ENCODE measurements at regions not wholly inside any gene's neighbourhood (a gene's known extent, or its start where the extent isn't known, plus 50 kb on each side); places are given as distances from the start of the nearest gene placed in this dataset.
"Not testable (repeated sequence)": the region's sequence is repeated elsewhere in the genome, so short reads cannot be mapped to it uniquely, and the experiment has no call there.

GRCh38 chr17:33952425-33952824 is 302.7 kb upstream of the CCL2 start:
- Histone ChIP-seq H3K4me3 (ENCODE audit: low read length) (no peak overlapping the region), H3K36me3 (ENCODE audit: insufficient read depth, low read length) (no peaks in the 10 kb centered on the region), H3K9ac (ENCODE audit: low read depth, low read length) (no peak overlapping the region), H3K4me1 (ENCODE audit: insufficient read depth, low read length) (no peaks in the 10 kb centered on the region), H3K27ac (ENCODE audit: low read depth, low read length) (no peak overlapping the region), H3K9me3 (ENCODE audit: insufficient read depth, low read depth, low read length) (no peaks in the 10 kb centered on the region), H3K27me3 (ENCODE audit: insufficient read depth, low read length) (no peaks in the 10 kb centered on the region)
- 94% methylated on average over 1 of the region's 1 CpG for WGBS

- WGBS, result 95% methylated on average over 3 of the region's 3 CpGs
- Histone ChIP-seq H3K4me1 (ENCODE audit: insufficient read depth, low read length) (no peaks in the 10 kb centered on the region), H3K27me3 (ENCODE audit: insufficient read depth, low read length) (no peaks in the 10 kb centered on the region), H3K9ac (ENCODE audit: low read depth, low read length) (no peak overlapping the region), H3K27ac (ENCODE audit: low read depth, low read length) (no peak overlapping the region), H3K9me3 (ENCODE audit: insufficient read depth, low read depth, low read length) (peaks cover 8% of the 10 kb centered on the region; the same call in 1 of the 2 replicates), H3K36me3 (ENCODE audit: insufficient read depth, low read length) (no peaks in the 10 kb centered on the region), H3K4me3 (ENCODE audit: low read length) (no peak overlapping the region)
These were observed 300.5 kb upstream of the CCL2 start for GRCh38 chr17:33954597-33954996.

- WGBS, result 50% methylated on average over 2 of the region's 2 CpGs
- Histone ChIP-seq H3K9ac (ENCODE audit: low read depth, low read length) (no peak overlapping the region), H3K4me1 (ENCODE audit: insufficient read depth, low read length) (no peaks in the 10 kb centered on the region), H3K36me3 (ENCODE audit: insufficient read depth, low read length) (no peaks in the 10 kb centered on the region), H3K9me3 (ENCODE audit: insufficient read depth, low read depth, low read length) (peaks cover 10% of the 10 kb centered on the region; the same call in 1 of the 2 replicates), H3K4me3 (ENCODE audit: low read length) (no peak overlapping the region), H3K27ac (ENCODE audit: low read depth, low read length) (no peak overlapping the region), H3K27me3 (ENCODE audit: insufficient read depth, low read length) (no peaks in the 10 kb centered on the region)
These were observed 299.6 kb upstream of the CCL2 start for GRCh38 chr17:33955461-33955860.

GRCh38 chr17:33959098-33959497 is 296.0 kb upstream of the CCL2 start:
- H3K27ac ChIP-seq (ENCODE audit: low read depth, low read length); H3K27me3 ChIP-seq (ENCODE audit: insufficient read depth, low read length); H3K4me1 ChIP-seq (ENCODE audit: insufficient read depth, low read length); H3K4me3 ChIP-seq (ENCODE audit: low read length); H3K36me3 ChIP-seq (ENCODE audit: insufficient read depth, low read length); H3K9ac ChIP-seq (ENCODE audit: low read depth, low read length): not testable (repeated sequence)
- H3K9me3 ChIP-seq (ENCODE audit: insufficient read depth, low read depth, low read length), result peaks cover 10% of the 10 kb centered on the region; the same call in 1 of the 2 replicates

- Histone ChIP-seq H3K9ac (ENCODE audit: low read depth, low read length) (no peak overlapping the region), H3K36me3 (ENCODE audit: insufficient read depth, low read length) (no peaks in the 10 kb centered on the region)
These were observed 292.0 kb upstream of the CCL2 start for GRCh38 chr17:33962857-33963655.

GRCh38 chr17:33964344-33964979 is 290.6 kb upstream of the CCL2 start:
- H3K36me3 ChIP-seq (ENCODE audit: insufficient read depth, low read length), result no peaks in the 10 kb centered on the region
- WGBS, result 86% methylated on average over 5 of the region's 5 CpGs
- H3K4me1 ChIP-seq (ENCODE audit: insufficient read depth, low read length), result 0 out of 2 replicates have a peak, but pooled peaks cover 6% of the 10 kb centered on the region
- H3K9me3 ChIP-seq (ENCODE audit: insufficient read depth, low read depth, low read length), result 0 out of 2 replicates have a peak, but pooled peaks cover 4% of the 10 kb centered on the region
- no peak overlapping the region for H3K4me3 ChIP-seq (ENCODE audit: low read length)
- no peaks in the 10 kb centered on the region for H3K27me3 ChIP-seq (ENCODE audit: insufficient read depth, low read length)
- H3K9ac ChIP-seq (ENCODE audit: low read depth, low read length), result no peak overlapping the region
- H3K27ac ChIP-seq (ENCODE audit: low read depth, low read length), result no peak overlapping the region

More at GRCh38 chr17:33962857-33963655, 292.0 kb upstream of the CCL2 start:
- no peak overlapping the region for H3K4me3 ChIP-seq (ENCODE audit: low read length)
- H3K27me3 ChIP-seq (ENCODE audit: insufficient read depth, low read length), result no peaks in the 10 kb centered on the region
- 93% methylated on average over 6 of the region's 7 CpGs for WGBS
- H3K4me1 ChIP-seq (ENCODE audit: insufficient read depth, low read length), result 0 out of 2 replicates have a peak, but pooled peaks cover 1% of the 10 kb centered on the region
- H3K9me3 ChIP-seq (ENCODE audit: insufficient read depth, low read depth, low read length), result peaks cover 10% of the 10 kb centered on the region; the same call in 1 of the 2 replicates
- no peak overlapping the region for H3K27ac ChIP-seq (ENCODE audit: low read depth, low read length)

GRCh38 chr17:33966410-33967059 is 288.6 kb upstream of the CCL2 start:
- Histone ChIP-seq H3K9ac (ENCODE audit: low read depth, low read length) (no peak overlapping the region), H3K4me3 (ENCODE audit: low read length) (no peak overlapping the region), H3K9me3 (ENCODE audit: insufficient read depth, low read depth, low read length) (no peaks in the 10 kb centered on the region), H3K27me3 (ENCODE audit: insufficient read depth, low read length) (no peaks in the 10 kb centered on the region), H3K36me3 (ENCODE audit: insufficient read depth, low read length) (no peaks in the 10 kb centered on the region), H3K27ac (ENCODE audit: low read depth, low read length) (no peak overlapping the region), H3K4me1 (ENCODE audit: insufficient read depth, low read length) (0 out of 2 replicates have a peak, but pooled peaks cover 6% of the 10 kb centered on the region)
- 97% methylated on average over 9 of the region's 9 CpGs for WGBS

- Histone ChIP-seq H3K4me3 (ENCODE audit: low read length) (no peak overlapping the region), H3K4me1 (ENCODE audit: insufficient read depth, low read length) (0 out of 2 replicates have a peak, but pooled peaks cover 6% of the 10 kb centered on the region), H3K9me3 (ENCODE audit: insufficient read depth, low read depth, low read length) (no peaks in the 10 kb centered on the region), H3K27ac (ENCODE audit: low read depth, low read length) (no peak overlapping the region), H3K9ac (ENCODE audit: low read depth, low read length) (no peak overlapping the region), H3K36me3 (ENCODE audit: insufficient read depth, low read length) (no peaks in the 10 kb centered on the region), H3K27me3 (ENCODE audit: insufficient read depth, low read length) (no peaks in the 10 kb centered on the region)
- 85% methylated on average over 8 of the region's 8 CpGs for WGBS
These were observed 287.3 kb upstream of the CCL2 start for GRCh38 chr17:33967608-33968349.

GRCh38 chr17:33968350-33969044 is 286.6 kb upstream of the CCL2 start:
- WGBS, result 85% methylated on average over 9 of the region's 9 CpGs
- Histone ChIP-seq H3K36me3 (ENCODE audit: insufficient read depth, low read length) (no peaks in the 10 kb centered on the region), H3K9ac (ENCODE audit: low read depth, low read length) (no peak overlapping the region), H3K27ac (ENCODE audit: low read depth, low read length) (no peak overlapping the region), H3K4me3 (ENCODE audit: low read length) (no peak overlapping the region), H3K9me3 (ENCODE audit: insufficient read depth, low read depth, low read length) (no peaks in the 10 kb centered on the region), H3K27me3 (ENCODE audit: insufficient read depth, low read length) (no peaks in the 10 kb centered on the region), H3K4me1 (ENCODE audit: insufficient read depth, low read length) (0 out of 2 replicates have a peak, but pooled peaks cover 6% of the 10 kb centered on the region)

GRCh38 chr17:33970279-33970678 is 284.8 kb upstream of the CCL2 start:
- 92% methylated on average over 5 of the region's 5 CpGs for WGBS
- 0 out of 2 replicates have a peak, but pooled peaks cover 6% of the 10 kb centered on the region for H3K4me1 ChIP-seq (ENCODE audit: insufficient read depth, low read length)
- H3K4me3 ChIP-seq (ENCODE audit: low read length), result no peak overlapping the region

More at GRCh38 chr17:33970279-33970678, 284.8 kb upstream of the CCL2 start:
- no peaks in the 10 kb centered on the region for H3K27me3 ChIP-seq (ENCODE audit: insufficient read depth, low read length)
- no peak overlapping the region for H3K27ac ChIP-seq (ENCODE audit: low read depth, low read length)
- H3K9ac ChIP-seq (ENCODE audit: low read depth, low read length), result no peak overlapping the region
- H3K9me3 ChIP-seq (ENCODE audit: insufficient read depth, low read depth, low read length), result no peaks in the 10 kb centered on the region
- H3K36me3 ChIP-seq (ENCODE audit: insufficient read depth, low read length), result no peaks in the 10 kb centered on the region
